Liver (tissue), 7 donors: ENCODE measurements at regions not wholly inside any gene's neighbourhood (a gene's known extent, or its start where the extent isn't known, plus 50 kb on each side); places are given as distances from the start of the nearest gene placed in this dataset.

Experiments
- DNase-seq: peaks from one replicate; pipeline ENCODE4 v3.0.0-alpha.2; 2017; ENCODE audit warnings: low spot score
- H3K27ac ChIP-seq, 2 donors: one replicate each; pipeline ENCODE4 v1.7.0; 2013; ENCODE audit warnings: inconsistent platforms in 2 of 2, low read length in 2 of 2, control low read depth in 1 of 2, low read depth in 1 of 2, mild to moderate bottlenecking in 1 of 2
- H3K27me3 ChIP-seq, 4 donors: one replicate each; pipeline versions ENCODE4 v1.6.1 to v1.7.0; 2013; ENCODE audit warnings: low read length in 3 of 4, inconsistent platforms in 1 of 4, mild to moderate bottlenecking in 1 of 4, moderate library complexity in 1 of 4; ENCODE audit not compliant: control insufficient read depth in 4 of 4, insufficient read depth in 4 of 4
- H3K36me3 ChIP-seq, 4 donors: one replicate each; pipeline versions ENCODE4 v1.6.1 to v1.7.0; 2013; ENCODE audit warnings: low read length in 3 of 4, mild to moderate bottlenecking in 3 of 4, low read depth in 1 of 4, moderate library complexity in 1 of 4; ENCODE audit not compliant: control insufficient read depth in 4 of 4, insufficient read depth in 3 of 4
- H3K4me1 ChIP-seq, 4 donors: one replicate each; pipeline versions ENCODE4 v1.6.1 to v1.7.0; 2013; ENCODE audit warnings: low read length in 3 of 4, mild to moderate bottlenecking in 3 of 4, moderate library complexity in 1 of 4; ENCODE audit not compliant: control insufficient read depth in 4 of 4, insufficient read depth in 4 of 4
- H3K4me3 ChIP-seq, 3 donors: one replicate each; pipeline versions ENCODE4 v1.6.1 to v1.7.0; 2013; ENCODE audit warnings: low read length in 3 of 3, control low read depth in 1 of 3, low read depth in 1 of 3, mild to moderate bottlenecking in 1 of 3
- H3K9ac ChIP-seq, 2 donors: one replicate each; pipeline ENCODE4 v1.7.0; 2013; ENCODE audit warnings: low read length in 2 of 2, mild to moderate bottlenecking in 2 of 2, moderate library complexity in 2 of 2, control low read depth in 1 of 2, low read depth in 1 of 2
- H3K9me3 ChIP-seq, 4 donors: one replicate each; pipeline versions ENCODE4 v1.6.1 to v1.7.0; 2013; ENCODE audit warnings: low read length in 3 of 4; ENCODE audit not compliant: control insufficient read depth in 4 of 4
- ATF3 ChIP-seq: IDR thresholded peaks from 2 replicates; pipeline ENCODE4 v1.6.1; 2016; ENCODE audit warnings: antibody characterized with exemption
- EGR1 ChIP-seq, 2 donors: IDR thresholded peaks; 2 replicates each; pipeline ENCODE4 v1.6.1; 2016 to 2018; ENCODE audit warnings: antibody characterized with exemption in 2 of 2, low read depth in 2 of 2
- FOXA1 ChIP-seq: IDR thresholded peaks from 2 replicates; pipeline ENCODE4 v1.6.1; 2016; ENCODE audit warnings: antibody characterized with exemption
- FOXA2 ChIP-seq: IDR thresholded peaks from 2 replicates; pipeline ENCODE4 v1.6.1; 2016; ENCODE audit warnings: antibody characterized with exemption
- GABPA ChIP-seq, 2 donors: IDR thresholded peaks in 1 of 2; conservative IDR thresholded peaks in 1 of 2; 2 replicates each; pipeline ENCODE4 v1.6.1; 2016; ENCODE audit warnings: antibody characterized with exemption in 2 of 2, mild to moderate bottlenecking in 1 of 2, moderate library complexity in 1 of 2
- HNF4G ChIP-seq: IDR thresholded peaks from 2 replicates; pipeline ENCODE4 v1.6.1; 2016; ENCODE audit warnings: antibody characterized with exemption
- MAX ChIP-seq: IDR thresholded peaks from 2 replicates; pipeline ENCODE4 v1.6.1; 2016; ENCODE audit warnings: antibody characterized with exemption
- REST ChIP-seq: IDR thresholded peaks from 2 replicates; pipeline ENCODE4 v1.6.1; 2016; ENCODE audit warnings: antibody characterized with exemption, mild to moderate bottlenecking
- TAF1 ChIP-seq: conservative IDR thresholded peaks from 2 replicates; pipeline ENCODE4 v1.6.1; 2016; ENCODE audit warnings: antibody characterized with exemption, mild to moderate bottlenecking
- YY1 ChIP-seq: IDR thresholded peaks from 2 replicates; pipeline ENCODE4 v1.6.1; 2016; ENCODE audit warnings: antibody characterized with exemption, mild to moderate bottlenecking
- ZBTB33 ChIP-seq: IDR thresholded peaks from 2 replicates; pipeline ENCODE4 v1.6.1; 2016; ENCODE audit warnings: antibody characterized with exemption
- WGBS: extraction: QIAGEN DNeasy Blood & Tissue Kit; methylation state at CpG from one replicate; pipeline ENCODE4 v1.1.7; 2013; 5-methylcytosine and 5-hydroxymethylcytosine counted together
- donor health status: healthy.
- donor health status: healthy.
- donor health status: healthy.
- donor health status: healthy.

DNA sequence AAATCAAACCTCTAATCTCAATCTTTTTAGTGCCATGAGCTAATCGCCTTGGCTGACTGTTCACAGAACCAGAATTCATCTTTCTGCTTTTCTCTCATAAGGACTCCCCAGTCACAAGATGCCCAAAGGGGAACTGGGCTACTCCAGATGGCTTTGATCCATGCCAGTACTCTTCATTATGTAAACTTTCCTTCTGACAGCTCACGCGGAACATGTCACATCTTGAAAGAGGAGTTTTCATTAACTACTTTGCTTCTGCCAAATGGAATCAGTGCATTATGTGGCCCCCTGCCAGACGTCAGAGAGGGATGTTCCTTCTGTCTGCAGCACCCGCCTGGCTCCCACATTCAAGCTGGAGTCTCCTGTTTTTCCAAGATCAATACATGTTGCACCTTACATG lies 142.1 kb upstream of the NMUR2 start:
- no peaks in the 10 kb centered on the region for H3K4me1 ChIP-seq
- H3K4me3 ChIP-seq = no peak overlapping the region
- no peaks in the 10 kb centered on the region for H3K9me3 ChIP-seq
- H3K27ac ChIP-seq = no peak overlapping the region
- DNase-seq = no peak
- H3K27me3 ChIP-seq = peaks cover 0 to 3% (median 0%) of the 10 kb centered on the region in 4 donors
- no peaks in the 10 kb centered on the region for H3K36me3 ChIP-seq
- TF ChIP-seq MAX (no peak), REST (no peak), EGR1 (IDR thresholded peaks at IDR 0.05; ENCODE audit: low read depth in 2 of 2) (no peak), ATF3 (no peak)
- 58% methylated on average over 5 of the region's 5 CpGs for WGBS
- no peak overlapping the region for H3K9ac ChIP-seq

GRCh38 chr5:152549709-152550108 lies 144.6 kb upstream of the NMUR2 start:
- TF ChIP-seq FOXA2 (no peak), TAF1 (no peak), FOXA1 (no peak), HNF4G (no peak), EGR1 (IDR thresholded peaks at IDR 0.05; ENCODE audit: low read depth in 2 of 2) (no peak), YY1 (no peak), ZBTB33 (no peak), GABPA (IDR thresholded peaks at IDR 0.05 in 1 of 2, conservative IDR thresholded peaks at IDR 0.05 in 1 of 2) (no peak), REST (no peak)
- no peak for DNase-seq
- H3K9me3 ChIP-seq = no peaks in the 10 kb centered on the region
- no peaks in the 10 kb centered on the region for H3K36me3 ChIP-seq
- H3K4me3 ChIP-seq = no peak overlapping the region
- peaks cover 0 to 3% (median 0%) of the 10 kb centered on the region in 4 donors for H3K27me3 ChIP-seq
- no peak overlapping the region for H3K27ac ChIP-seq
- WGBS = 62% methylated on average over 2 of the region's 2 CpGs
- no peaks in the 10 kb centered on the region for H3K4me1 ChIP-seq
- H3K9ac ChIP-seq = no peak overlapping the region
